ENCODE measurements at regions not wholly inside any gene's neighbourhood (a gene's known extent, or its start where the extent isn't known, plus 50 kb on each side); places are given as distances from the start of the nearest gene placed in this dataset.

DNA sequence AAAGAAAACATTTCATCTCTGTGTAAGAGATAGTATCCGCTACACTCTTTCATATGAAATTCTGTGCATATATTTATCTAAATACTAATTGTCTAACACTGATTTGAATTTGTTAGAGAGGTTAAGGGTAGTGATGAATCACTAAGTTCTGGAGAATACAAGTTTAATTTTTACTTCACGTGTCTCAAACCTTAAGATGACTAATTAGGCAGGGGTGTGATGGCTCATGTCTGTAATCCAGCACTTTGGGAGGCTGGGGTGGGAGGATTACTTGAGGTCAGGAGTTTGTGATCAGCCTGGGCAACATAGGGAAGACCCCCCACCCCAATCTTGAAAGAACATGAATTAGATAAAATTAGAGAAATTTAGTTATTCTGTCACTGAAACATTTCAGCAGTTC, 2241.9 kb downstream of the PCDH7 start:
- TF ChIP-seq, protein P1, sequence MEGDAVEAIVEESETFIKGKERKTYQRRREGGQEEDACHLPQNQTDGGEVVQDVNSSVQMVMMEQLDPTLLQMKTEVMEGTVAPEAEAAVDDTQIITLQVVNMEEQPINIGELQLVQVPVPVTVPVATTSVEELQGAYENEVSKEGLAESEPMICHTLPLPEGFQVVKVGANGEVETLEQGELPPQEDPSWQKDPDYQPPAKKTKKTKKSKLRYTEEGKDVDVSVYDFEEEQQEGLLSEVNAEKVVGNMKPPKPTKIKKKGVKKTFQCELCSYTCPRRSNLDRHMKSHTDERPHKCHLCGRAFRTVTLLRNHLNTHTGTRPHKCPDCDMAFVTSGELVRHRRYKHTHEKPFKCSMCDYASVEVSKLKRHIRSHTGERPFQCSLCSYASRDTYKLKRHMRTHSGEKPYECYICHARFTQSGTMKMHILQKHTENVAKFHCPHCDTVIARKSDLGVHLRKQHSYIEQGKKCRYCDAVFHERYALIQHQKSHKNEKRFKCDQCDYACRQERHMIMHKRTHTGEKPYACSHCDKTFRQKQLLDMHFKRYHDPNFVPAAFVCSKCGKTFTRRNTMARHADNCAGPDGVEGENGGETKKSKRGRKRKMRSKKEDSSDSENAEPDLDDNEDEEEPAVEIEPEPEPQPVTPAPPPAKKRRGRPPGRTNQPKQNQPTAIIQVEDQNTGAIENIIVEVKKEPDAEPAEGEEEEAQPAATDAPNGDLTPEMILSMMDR (IDR thresholded peaks at IDR 0.05) = no peak
- TF ChIP-seq POLR2A (IDR thresholded peaks at IDR 0.05) = no peak

Measured in adrenal gland (tissue), 5 donors.